ENCODE measurements at regions not wholly inside any gene's neighbourhood (a gene's known extent, or its start where the extent isn't known, plus 50 kb on each side); places are given as distances from the start of the nearest gene placed in this dataset.

DNA sequence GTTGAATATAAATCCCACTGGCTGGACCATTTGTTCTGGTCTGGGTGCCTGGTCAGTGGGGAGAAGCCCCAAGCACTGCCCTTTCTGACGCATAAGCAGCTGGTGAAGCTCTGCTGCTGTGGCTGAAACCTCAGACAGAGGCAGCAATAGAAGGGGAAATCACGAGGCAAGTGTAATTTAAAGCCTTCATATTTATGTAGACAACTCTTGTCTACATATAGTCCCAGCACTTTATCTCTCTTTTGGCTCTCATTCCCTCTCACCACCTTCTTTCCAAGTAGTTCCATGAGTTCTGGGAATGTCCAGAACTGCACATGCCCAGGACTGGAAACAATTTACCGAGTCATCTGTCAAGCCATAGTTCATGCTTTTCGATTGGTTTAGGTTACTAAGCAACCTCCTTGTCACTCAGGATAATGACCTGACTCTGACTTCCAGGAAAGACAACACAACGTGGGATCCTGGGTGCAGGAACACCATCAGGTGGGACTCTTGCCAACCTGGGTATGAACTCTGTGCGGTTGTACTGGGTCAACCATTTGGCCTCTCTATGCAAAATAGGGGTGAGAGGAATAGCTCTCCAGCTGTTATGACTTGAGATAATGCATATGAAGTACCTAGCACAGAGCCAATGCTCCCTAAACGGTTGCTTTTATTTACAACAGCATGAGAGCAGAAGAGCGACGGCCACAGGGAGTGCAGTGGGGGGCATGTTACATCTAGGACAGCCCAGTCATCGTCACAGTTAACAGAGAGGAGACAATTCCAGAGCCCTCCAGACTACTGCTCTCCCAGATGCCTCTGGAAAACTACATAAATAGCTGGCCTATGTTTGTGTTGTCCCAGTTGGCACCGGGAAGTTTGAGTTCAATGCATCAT lies 321.9 kb downstream of the FOXO1 start:
- TF ChIP-seq POLR2AphosphoS5 (IDR thresholded peaks at IDR 0.05; ENCODE audit: low read depth, low read length), result no peak
- TF ChIP-seq, protein P1, sequence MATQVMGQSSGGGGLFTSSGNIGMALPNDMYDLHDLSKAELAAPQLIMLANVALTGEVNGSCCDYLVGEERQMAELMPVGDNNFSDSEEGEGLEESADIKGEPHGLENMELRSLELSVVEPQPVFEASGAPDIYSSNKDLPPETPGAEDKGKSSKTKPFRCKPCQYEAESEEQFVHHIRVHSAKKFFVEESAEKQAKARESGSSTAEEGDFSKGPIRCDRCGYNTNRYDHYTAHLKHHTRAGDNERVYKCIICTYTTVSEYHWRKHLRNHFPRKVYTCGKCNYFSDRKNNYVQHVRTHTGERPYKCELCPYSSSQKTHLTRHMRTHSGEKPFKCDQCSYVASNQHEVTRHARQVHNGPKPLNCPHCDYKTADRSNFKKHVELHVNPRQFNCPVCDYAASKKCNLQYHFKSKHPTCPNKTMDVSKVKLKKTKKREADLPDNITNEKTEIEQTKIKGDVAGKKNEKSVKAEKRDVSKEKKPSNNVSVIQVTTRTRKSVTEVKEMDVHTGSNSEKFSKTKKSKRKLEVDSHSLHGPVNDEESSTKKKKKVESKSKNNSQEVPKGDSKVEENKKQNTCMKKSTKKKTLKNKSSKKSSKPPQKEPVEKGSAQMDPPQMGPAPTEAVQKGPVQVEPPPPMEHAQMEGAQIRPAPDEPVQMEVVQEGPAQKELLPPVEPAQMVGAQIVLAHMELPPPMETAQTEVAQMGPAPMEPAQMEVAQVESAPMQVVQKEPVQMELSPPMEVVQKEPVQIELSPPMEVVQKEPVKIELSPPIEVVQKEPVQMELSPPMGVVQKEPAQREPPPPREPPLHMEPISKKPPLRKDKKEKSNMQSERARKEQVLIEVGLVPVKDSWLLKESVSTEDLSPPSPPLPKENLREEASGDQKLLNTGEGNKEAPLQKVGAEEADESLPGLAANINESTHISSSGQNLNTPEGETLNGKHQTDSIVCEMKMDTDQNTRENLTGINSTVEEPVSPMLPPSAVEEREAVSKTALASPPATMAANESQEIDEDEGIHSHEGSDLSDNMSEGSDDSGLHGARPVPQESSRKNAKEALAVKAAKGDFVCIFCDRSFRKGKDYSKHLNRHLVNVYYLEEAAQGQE (IDR thresholded peaks at IDR 0.05; ENCODE audit: insufficient read depth in 1 of 2, low read depth in 2 of 2, low read length in 2 of 2), result no peak
- TF ChIP-seq FOXP2 (optimal IDR thresholded peaks at IDR 0.05; ENCODE audit: borderline replicate concordance, extremely low read depth, extremely low read length, insufficient read depth), result no peak
- no peak for TF ChIP-seq TAF1 (IDR thresholded peaks at IDR 0.05; ENCODE audit: borderline replicate concordance, insufficient read depth, low read length)

All from PFSK-1 (cell line).